ENCODE measurements at regions not wholly inside any gene's neighbourhood (a gene's known extent, or its start where the extent isn't known, plus 50 kb on each side); places are given as distances from the start of the nearest gene placed in this dataset.

- Histone ChIP-seq H3K27me3 (ENCODE audit: insufficient read depth, low read length) (no peaks in the 10 kb centered on the region), H3K4me3 (ENCODE audit: insufficient read depth, low read length) (no peak overlapping the region), H3K27ac (ENCODE audit: low read depth, low read length) (no peak overlapping the region), H2AFZ (ENCODE audit: low read length) (no peak overlapping the region), H3K4me1 (ENCODE audit: insufficient read depth, low read length) (no peaks in the 10 kb centered on the region), H3K36me3 (ENCODE audit: insufficient read depth, low read length) (no peaks in the 10 kb centered on the region), H3K4me2 (ENCODE audit: insufficient read depth, low read length) (no peak overlapping the region), H3K79me2 (ENCODE audit: insufficient read depth, low read length) (no peaks in the 10 kb centered on the region), H4K20me1 (ENCODE audit: insufficient read depth, low read length) (no peaks in the 10 kb centered on the region), H3K9me3 (ENCODE audit: low read depth, low read length) (no peaks in the 10 kb centered on the region)
- no peak for TF ChIP-seq CTCF (IDR thresholded peaks at IDR 0.05; ENCODE audit: extremely low read depth, low read depth, low read length)
- DNase-seq (ENCODE audit: insufficient read length, low spot score, missing footprints): no peak
These were observed 825.3 kb downstream of the TRIB2 start for GRCh38 chr2:13542061-13542460.

- no peaks in the 10 kb centered on the region for H3K79me2 ChIP-seq (ENCODE audit: insufficient read depth, low read length)
- DNase-seq (ENCODE audit: insufficient read length, low spot score, missing footprints): no peak
- no peak overlapping the region for H2AFZ ChIP-seq (ENCODE audit: low read length)
- TF ChIP-seq CTCF (IDR thresholded peaks at IDR 0.05; ENCODE audit: extremely low read depth, low read depth, low read length): no peak
- no peak overlapping the region for H3K4me3 ChIP-seq (ENCODE audit: insufficient read depth, low read length)
- H3K36me3 ChIP-seq (ENCODE audit: insufficient read depth, low read length): no peaks in the 10 kb centered on the region
- no peak overlapping the region for H3K27ac ChIP-seq (ENCODE audit: low read depth, low read length)
- no peaks in the 10 kb centered on the region for H3K9me3 ChIP-seq (ENCODE audit: low read depth, low read length)
- H4K20me1 ChIP-seq (ENCODE audit: insufficient read depth, low read length): no peaks in the 10 kb centered on the region
- no peaks in the 10 kb centered on the region for H3K4me1 ChIP-seq (ENCODE audit: insufficient read depth, low read length)
- no peaks in the 10 kb centered on the region for H3K27me3 ChIP-seq (ENCODE audit: insufficient read depth, low read length)
- H3K4me2 ChIP-seq (ENCODE audit: insufficient read depth, low read length): no peak overlapping the region
These were observed 825.9 kb downstream of the TRIB2 start for GRCh38 chr2:13542642-13543041.

- Histone ChIP-seq H3K4me3 (ENCODE audit: insufficient read depth, low read length) (no peak overlapping the region), H3K27me3 (ENCODE audit: insufficient read depth, low read length) (no peaks in the 10 kb centered on the region), H3K4me2 (ENCODE audit: insufficient read depth, low read length) (no peak overlapping the region), H4K20me1 (ENCODE audit: insufficient read depth, low read length) (no peaks in the 10 kb centered on the region), H3K27ac (ENCODE audit: low read depth, low read length) (no peak overlapping the region), H3K4me1 (ENCODE audit: insufficient read depth, low read length) (no peaks in the 10 kb centered on the region), H3K36me3 (ENCODE audit: insufficient read depth, low read length) (no peaks in the 10 kb centered on the region), H3K9me3 (ENCODE audit: low read depth, low read length) (no peaks in the 10 kb centered on the region), H3K79me2 (ENCODE audit: insufficient read depth, low read length) (no peaks in the 10 kb centered on the region), H2AFZ (ENCODE audit: low read length) (no peak overlapping the region)
- no peak for TF ChIP-seq CTCF (IDR thresholded peaks at IDR 0.05; ENCODE audit: extremely low read depth, low read depth, low read length)
- DNase-seq (ENCODE audit: insufficient read length, low spot score, missing footprints): no peak
These were observed 826.8 kb downstream of the TRIB2 start for GRCh38 chr2:13543550-13543949.

GRCh38 chr2:13545320-13545719 is 828.6 kb downstream of the TRIB2 start:
- no peaks in the 10 kb centered on the region for H3K9me3 ChIP-seq (ENCODE audit: low read depth, low read length)
- H3K27ac ChIP-seq (ENCODE audit: low read depth, low read length): no peak overlapping the region
- no peak overlapping the region for H2AFZ ChIP-seq (ENCODE audit: low read length)
- no peak for DNase-seq (ENCODE audit: insufficient read length, low spot score, missing footprints)
- H3K27me3 ChIP-seq (ENCODE audit: insufficient read depth, low read length): no peaks in the 10 kb centered on the region
- H3K4me3 ChIP-seq (ENCODE audit: insufficient read depth, low read length): no peak overlapping the region
- H3K36me3 ChIP-seq (ENCODE audit: insufficient read depth, low read length): no peaks in the 10 kb centered on the region
- no peaks in the 10 kb centered on the region for H4K20me1 ChIP-seq (ENCODE audit: insufficient read depth, low read length)
- no peaks in the 10 kb centered on the region for H3K79me2 ChIP-seq (ENCODE audit: insufficient read depth, low read length)
- no peak overlapping the region for H3K4me2 ChIP-seq (ENCODE audit: insufficient read depth, low read length)
- H3K4me1 ChIP-seq (ENCODE audit: insufficient read depth, low read length): no peaks in the 10 kb centered on the region
- TF ChIP-seq CTCF (IDR thresholded peaks at IDR 0.05; ENCODE audit: extremely low read depth, low read depth, low read length): no peak
